ENCODE measurements at regions not wholly inside any gene's neighbourhood (a gene's known extent, or its start where the extent isn't known, plus 50 kb on each side); places are given as distances from the start of the nearest gene placed in this dataset.

DNA sequence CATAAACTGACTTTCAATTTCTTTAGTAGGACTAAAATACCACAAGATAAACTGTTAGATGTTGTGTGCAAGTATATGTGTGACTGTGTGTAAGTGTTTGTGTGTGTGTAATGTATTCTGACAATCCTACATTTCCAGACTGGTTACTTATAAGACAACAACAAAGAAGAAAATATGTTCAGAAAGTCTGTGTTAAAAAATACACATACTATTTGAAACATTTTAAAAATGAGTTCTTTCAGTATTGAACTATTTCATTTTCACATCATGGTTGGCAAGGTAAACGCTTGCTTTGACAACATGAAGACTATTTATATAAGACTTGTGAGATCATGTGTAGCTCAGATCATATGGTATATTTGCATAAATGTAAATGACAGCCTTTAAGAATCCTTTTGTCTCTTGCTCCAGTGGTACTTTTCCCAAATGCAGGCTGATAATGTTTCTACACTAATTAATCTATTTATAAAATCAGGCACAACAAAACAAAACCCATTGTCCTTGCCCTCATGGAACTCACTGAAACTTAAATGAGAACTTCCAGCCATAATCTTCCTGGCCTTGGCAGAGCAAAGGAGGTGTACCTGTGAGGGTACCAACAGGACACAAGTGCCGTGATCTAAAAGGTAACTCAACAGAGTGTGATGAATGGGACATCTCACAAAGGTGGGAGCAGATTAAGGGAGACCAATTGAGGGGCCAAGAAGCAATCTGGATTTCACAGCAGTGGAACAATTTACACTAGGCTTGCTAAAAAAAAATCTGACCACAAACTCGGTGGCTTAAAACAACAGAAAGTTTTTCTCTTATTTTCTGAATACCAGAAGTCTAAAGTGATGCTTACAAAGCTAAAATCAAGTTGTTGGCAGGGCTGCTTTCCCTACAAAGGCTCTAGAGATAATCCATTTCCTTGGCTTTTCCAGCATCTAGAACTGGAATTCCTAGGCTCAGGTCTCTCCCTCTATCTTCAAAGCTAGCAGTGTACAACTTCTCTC, 349.0 kb downstream of the TBC1D4 start:
- DNase-seq (ENCODE audit: low read depth, low spot score): no peak

DNA sequence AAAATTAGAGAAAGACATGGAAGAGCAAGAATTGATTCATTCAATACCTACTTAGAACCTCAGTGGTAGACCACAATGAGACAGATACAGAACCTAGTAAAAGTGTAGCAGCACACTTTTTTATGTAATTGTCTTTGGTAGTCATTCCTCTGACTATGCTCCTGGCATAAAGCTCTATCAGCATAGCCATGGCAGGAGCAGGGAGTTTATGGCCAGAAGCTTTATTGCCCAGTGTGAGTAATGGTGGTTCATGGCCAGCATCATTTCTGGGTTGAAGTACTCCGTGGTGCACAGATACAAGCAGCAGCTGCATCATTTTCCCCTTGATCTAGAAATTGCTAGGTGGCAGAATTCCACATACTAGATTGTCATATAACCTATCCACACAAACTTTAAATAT, 352.6 kb downstream of the TBC1D4 start:
- DNase-seq (ENCODE audit: low read depth, low spot score): no peak

DNA sequence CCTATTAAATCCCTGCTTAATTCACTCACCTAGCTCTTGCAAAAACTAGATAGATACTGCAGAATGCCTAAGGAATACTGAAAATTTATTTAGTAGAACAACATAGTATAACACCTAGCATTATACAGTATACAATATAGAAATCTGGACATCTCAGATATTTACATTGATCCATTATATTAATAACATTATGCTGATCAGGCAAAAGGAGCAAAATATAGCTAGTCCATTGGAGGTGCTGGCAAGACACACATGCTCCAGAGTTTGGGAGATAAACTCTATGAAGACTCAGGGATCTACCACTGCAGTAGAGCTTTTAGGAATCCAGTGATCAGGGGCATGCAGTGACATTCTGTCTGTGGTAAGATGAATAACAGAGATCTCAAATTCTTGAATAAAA, 357.6 kb downstream of the TBC1D4 start:
- no peak for DNase-seq (ENCODE audit: low read depth, low spot score)

DNA sequence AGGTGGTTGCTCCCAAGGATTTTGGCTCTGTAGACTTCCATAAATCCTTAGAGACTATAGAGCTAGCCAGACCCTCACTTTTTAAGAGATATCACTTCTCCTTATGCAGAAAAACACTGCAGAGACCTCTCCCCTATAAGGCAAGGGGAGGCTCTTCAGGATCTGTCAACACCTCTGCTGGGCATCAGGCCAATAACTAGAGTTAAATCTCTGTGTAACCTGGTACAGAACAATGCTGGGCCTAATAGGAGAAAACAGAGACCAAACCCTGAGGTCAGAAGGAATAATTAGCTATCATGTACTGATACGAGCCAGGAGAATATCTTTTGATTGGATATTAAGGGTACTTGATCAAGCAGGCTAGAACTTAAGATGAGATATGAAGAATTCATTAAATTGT, 358.5 kb downstream of the TBC1D4 start:
- no peak for DNase-seq (ENCODE audit: low read depth, low spot score)

DNA sequence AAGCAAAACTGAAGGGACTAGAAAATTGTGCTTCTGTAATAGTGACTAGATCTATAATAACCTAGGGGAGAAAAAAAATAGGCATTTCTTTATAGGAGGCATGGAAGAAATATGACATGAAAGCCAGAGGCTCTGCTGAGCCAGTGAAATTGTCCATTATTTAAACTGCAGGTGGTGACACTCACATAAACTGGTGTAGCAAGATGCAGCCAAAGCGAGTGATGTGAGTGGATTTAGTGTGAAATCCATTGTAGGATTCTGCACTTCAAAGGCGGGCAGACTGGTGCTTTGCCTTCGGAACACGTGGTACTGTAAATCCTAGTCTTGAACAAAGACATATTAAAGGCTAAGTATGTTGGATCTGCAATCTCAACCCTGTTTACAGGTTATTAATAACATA, 361.9 kb downstream of the TBC1D4 start:
- no peak for DNase-seq (ENCODE audit: low read depth, low spot score)

DNA sequence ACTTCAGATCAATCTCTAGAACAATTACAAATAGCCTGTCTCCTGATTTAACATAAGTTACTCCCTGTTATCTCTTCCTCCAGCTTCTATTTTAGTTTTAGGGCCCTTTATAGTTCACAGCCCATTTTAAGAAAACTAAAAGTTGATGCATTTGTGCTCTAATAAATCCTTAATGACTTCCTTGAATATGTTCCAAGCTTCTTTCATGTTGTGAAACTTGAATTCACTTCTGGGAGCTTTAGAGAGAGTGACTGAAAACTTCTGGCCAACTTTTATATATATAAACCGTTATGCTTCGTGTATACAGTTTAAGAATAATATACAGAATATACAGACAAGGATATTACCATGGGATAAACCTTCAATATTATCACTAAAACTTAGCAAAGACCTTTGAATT, 366.8 kb downstream of the TBC1D4 start:
- no peak for DNase-seq (ENCODE audit: low read depth, low spot score)

DNA sequence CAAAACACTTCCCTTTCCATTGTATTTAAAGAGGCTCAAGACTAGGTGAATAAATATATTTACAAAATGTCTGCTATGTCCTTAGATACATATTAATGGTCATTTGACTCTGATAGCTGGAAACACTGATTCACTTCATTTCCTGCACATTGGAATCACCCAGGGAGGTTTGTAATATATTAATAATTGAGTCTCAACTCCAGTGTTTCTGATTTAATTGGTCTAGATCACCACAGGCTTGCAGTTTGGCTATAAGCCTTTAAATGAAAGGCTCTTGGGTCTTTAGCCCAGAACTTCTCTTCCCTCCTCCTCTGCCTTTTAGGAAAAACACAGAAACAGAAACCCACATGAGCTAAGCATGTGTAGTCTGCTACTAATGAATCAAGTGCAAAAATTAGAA, 378.0 kb downstream of the TBC1D4 start:
- DNase-seq (ENCODE audit: low read depth, low spot score): no peak

DNA sequence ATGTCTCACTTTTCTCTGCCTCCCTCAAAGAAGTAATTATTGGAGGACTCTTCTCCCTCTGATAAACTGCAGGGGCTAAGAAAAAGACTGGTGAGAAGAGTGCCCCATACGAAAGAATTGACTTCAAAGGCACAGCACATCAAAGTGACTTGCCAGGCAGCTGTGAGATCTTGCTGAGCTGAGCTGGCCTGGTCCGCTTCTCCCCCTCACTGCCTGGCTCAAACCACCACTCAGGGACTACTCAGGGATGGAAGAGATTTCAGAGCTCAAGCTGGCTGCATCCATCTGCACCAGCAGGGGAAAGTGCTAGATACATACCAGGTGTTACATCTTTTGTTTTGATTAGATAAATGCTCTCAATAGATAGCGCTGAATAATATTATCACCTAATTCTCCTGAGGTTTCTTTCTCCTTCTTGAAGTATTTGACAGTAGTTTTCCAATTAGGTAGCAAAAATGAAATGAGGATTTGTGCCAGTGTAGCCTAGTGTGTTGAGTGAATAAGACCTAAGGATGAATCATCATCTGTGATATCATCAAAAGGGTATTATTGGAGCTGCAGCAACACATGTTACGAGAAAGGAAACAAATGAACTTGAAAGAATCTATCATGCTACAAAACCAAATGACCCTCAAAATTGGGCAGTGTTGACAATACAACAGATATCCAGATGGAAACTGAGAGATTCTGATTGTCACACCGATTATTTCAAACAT, 379.8 kb downstream of the TBC1D4 start:
- no peak for DNase-seq (ENCODE audit: low read depth, low spot score)

DNA sequence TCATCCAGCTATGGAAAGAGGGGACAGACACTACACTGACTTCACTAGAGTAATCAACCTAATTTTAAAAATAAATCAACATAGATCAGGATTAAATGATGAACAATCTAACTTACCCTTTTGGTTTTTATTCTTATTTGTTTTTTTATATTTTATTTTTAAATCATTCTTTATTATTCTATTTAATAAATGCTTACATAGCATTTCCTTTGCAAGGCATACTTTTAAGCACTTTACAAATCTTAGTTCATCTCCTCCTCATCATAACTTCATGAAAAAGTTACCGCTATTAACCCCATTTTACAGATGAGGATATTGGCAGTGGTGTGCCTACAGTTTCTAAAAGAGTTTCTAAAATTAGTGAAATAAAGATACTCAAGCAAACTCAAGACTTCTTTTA, 380.6 kb downstream of the TBC1D4 start:
- DNase-seq (ENCODE audit: low read depth, low spot score): no peak

DNA sequence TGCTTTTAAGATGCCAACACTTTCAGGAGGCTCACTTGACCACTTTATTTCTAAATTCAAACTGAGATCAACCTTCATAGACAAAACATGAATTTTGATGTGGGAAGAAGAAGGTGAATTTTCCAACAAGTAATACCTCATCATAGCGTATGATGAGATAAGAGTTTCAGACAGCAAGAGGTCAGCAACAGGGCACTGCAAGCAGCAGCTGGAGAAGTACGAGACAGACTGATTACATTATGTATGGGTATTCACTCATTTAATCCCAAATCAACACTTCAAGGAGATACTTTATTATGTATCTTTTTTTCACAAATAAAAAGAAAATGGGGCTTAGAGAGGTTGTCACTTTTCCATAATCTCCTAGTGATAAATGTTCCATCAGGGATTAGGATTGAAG, 389.8 kb downstream of the TBC1D4 start:
- no peak for DNase-seq (ENCODE audit: low read depth, low spot score)

DNA sequence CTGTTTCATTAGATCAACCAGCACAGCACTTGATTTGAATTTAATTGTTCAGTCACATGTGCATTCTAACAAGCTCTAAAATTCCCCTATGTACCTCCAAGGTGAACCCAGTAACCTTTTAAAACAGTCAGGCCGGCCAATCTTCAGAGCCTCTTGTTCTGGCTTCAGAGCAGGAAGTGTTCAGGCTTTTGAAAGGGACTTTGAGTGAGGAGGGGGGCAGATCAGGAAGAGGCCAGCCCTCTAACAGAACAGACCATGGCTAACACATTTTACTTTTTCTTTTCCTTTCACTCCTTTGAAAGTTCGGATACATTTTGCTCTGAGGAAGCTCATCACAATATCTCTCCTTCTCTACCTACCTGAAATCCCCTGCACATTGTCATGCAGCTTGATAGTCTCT, 390.3 kb downstream of the TBC1D4 start:
- no peak for DNase-seq (ENCODE audit: low read depth, low spot score)

DNA sequence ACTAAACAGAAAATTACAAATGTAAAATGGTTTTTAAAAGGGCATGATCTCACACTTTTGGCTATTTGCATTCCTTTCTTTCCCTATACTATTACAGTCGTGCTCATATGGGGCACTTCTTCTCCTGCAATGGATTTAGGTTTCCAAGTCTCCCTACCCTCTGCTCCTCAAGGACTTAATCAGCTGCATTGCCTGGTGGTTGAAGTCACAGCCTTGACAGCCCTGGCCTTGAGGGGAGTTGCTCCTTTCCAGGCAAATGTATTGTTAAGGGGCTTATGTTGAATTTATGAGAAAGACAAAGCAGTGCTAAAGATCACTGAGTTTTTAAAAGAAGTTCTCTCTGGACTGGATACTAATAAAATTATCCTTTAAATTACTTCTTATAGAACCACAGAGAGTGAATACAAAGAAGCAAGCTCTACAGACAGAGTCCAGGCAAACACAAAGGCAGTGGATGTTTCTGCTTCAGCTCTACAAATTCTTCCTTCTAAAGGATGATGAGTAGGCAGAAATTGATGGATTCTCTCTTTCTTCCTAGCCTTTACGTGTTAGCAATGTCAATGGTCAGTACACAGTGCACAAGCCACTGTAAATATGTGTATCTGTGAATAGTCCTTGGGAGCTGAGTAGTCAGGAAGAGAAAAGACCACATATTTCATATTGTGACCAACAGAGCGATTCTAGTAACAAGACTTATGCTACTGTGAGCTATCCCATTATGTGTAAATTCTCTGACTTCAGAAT, 390.9 kb downstream of the TBC1D4 start:
- no peak for DNase-seq (ENCODE audit: low read depth, low spot score)

DNA sequence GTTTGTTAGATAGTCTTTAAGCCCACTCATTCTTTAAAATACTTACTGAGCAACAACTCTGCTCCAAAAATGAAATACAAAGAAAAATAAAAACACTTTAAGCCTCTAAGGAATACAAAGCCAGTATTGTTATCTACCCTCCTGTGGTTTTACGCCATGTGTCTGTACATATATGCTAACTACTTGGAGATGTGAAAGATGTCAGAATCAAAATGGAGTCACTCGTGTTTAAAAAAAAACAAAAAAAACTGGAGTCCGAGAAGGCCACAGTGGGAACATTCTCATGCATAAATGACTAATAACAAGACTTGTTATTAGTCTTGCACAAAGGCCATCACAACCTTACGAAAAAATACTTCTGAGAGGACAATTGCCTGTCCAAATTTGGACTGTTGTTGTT, 393.1 kb downstream of the TBC1D4 start:
- DNase-seq (ENCODE audit: low read depth, low spot score): no peak

DNA sequence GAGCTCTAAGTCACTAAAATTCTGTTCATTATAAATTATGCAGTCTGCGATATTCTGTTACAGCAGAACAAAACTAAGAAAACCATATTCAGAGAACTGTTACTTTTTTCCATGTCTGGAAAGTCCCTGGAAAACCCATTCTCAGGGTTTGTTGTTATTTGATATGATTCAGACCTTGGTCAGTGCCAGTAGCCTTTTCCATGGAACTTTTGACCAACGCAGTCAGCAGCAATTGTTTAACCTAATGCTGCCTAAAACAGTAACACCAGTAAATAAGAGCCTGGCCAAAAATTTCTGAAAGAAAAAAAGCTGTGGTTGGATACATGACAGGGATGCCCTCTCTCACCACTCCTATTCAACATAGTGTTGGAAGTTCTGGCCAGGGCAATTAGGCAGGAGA, 402.7 kb downstream of the TBC1D4 start:
- no peak for DNase-seq (ENCODE audit: low read depth, low spot score)

DNA sequence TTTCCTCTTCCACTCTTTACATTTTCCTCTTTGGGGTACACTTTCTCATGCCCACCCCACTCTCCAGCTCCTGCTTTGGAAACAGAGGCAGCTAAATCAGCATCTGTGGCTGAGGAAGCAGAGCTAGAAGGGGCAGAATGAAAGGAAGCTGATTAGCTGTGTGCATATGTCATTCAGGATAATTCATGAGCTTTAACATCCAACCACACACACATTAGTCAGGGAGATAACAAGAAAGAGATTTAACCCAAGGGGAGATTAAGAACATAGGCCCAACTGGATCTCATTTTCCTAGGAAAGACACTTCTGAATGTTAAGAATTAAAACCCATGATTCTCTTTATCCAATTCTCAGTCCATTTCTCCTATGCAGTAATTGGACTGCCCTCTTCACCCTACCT, 405.5 kb downstream of the TBC1D4 start:
- DNase-seq (ENCODE audit: low read depth, low spot score): no peak

DNA sequence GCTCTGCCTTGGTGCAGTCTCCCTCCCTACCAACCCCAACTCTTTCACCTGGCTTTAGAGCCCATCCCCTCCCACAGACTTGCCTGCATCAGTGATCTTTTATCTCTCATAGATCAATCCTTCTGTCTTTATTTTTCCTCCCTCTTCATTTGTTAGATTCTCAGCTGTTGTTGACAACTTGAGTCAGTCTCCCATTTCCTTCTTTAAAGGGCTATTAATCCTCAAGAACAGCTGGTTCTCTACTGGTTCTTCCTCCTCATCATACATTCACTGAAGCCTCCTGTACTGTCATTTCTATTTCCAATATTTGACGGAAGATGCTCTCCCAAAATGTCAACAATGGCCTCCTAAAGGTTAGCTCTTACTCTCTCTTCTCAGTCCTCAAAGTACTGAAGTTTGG, 408.2 kb downstream of the TBC1D4 start:
- DNase-seq (ENCODE audit: low read depth, low spot score): no peak

DNA sequence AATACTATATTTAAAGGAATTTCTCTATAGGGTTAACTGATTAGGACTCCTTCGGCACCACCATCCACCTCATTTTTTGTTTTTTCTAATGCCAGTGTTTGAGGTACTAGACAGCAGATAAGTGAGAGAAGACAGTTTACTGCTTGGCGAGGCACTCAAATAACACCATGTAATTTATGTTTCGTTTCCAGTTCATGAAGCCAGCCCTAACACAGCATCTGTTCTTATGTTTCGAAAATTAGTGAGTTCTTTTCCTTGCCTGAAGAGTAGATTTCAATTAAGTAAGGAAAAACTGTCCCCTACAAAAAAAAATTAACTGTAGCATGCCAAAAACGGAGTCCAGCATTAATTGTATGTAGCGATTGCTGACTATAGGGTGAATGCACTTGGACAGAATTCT, 409.1 kb downstream of the TBC1D4 start:
- no peak for DNase-seq (ENCODE audit: low read depth, low spot score)

DNA sequence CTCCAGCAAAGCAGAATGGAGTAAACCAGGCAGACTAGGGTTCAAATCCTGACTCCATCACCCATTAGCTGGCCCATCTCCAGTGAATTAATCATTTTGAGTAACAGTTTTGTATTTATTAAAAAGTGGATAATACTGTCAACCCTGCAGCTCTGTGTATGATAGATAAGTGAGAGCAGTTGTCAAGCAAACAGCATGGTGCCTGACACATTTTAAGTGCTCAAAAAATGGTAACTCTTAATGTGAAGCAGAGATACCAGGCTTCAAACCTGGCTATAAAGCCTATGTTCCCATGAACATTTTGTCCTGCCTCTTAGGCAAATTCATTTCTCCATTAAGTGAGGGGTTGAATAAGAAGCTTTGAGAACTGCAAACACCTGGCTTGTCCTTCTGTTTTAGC, 409.6 kb downstream of the TBC1D4 start:
- DNase-seq (ENCODE audit: low read depth, low spot score): no peak

DNA sequence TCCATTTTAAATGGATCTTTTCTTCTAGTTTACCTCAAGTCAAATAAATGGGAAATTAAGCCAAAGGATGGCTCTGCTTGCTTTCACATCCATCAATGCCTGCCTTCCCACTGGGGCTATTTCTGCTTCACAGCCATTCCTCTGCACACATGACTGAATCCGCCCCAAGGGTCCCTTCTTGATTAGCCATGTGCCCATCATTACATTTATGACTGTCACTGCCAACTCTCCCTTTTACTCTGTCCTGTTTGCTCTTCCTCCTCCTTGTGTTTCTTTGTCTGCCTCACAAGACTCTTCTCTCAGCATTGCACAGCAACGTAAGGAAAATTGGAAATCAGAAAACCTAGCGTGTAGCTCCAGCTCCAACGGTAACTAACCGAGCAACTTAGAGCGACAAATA, 410.2 kb downstream of the TBC1D4 start:
- DNase-seq (ENCODE audit: low read depth, low spot score): no peak

DNA sequence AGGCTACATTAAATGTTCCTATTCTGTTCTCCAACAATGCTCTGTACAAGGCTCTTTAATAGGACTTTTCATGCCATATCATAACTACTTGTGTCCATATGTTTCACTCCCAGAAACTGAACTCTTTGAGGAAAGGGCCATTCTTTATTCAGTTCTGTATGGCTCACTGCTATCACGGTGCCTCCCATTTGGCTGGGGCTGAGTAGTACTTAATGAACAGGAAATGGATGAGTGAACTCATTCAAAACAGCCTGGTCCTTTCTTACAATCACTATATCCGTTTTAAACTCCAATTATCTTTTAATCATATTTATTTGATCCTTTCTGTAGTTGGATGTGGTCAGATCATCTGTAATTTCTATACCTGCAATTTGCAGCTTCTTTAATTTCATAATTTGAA, 410.6 kb downstream of the TBC1D4 start:
- no peak for DNase-seq (ENCODE audit: low read depth, low spot score)

DNA sequence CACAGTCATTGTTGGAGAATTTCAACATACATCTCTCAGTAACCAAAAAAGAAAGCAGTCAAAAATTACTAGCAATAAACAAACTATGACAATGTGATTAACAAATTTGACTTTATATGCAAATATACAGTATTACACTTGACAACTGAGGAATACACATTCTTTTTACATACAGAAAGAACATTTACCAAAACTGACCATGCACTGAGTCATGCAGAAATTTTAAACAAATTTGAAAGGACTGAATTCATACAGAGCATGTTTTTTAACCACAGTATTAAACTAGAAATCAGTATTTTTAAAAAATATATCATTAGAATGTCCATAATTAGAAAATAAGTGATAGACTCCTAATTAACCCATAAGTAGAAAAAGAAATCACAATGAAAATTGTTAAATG, 420.1 kb downstream of the TBC1D4 start:
- no peak for DNase-seq (ENCODE audit: low read depth, low spot score)

DNA sequence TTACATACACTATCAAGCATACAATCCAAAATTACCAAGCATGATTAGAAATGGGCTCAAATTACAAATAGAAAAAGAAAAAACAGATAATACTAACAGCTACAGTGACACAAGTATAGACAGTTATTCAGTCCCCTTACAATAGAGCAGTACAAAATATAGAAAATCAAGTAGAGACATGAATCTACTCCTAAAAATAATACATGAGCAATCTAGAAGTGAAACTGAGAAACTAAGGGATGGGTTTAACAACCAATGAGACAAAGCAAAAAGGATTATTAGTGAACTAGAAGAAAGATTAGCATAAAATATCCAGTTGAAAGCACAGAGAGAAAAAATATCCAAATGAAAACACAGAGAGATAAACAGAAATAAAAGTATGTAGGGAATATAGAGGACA, 426.7 kb downstream of the TBC1D4 start:
- DNase-seq (ENCODE audit: low read depth, low spot score): no peak

Measured in activated naive CD8-positive, alpha-beta T cell treated with anti-CD3 and anti-CD28 coated beads, Interleukin-2, amount 50 U/mL, for 16 hours (primary cell).